Smooth muscle cell (in vitro differentiated cells): ENCODE measurements at regions not wholly inside any gene's neighbourhood (a gene's known extent, or its start where the extent isn't known, plus 50 kb on each side); places are given as distances from the start of the nearest gene placed in this dataset.
"Not testable (repeated sequence)": the region's sequence is repeated elsewhere in the genome, so short reads cannot be mapped to it uniquely, and the experiment has no call there.

ENCODE experiments used
- DNase-seq: peaks from one replicate; lab custom pipeline; 2025; ENCODE audit not compliant: unreplicated experiment; lab: John Stamatoyannopoulos, UW
- H2AFZ ChIP-seq: fragments of 200-600 bp; sonication (generic); 2 replicates; pipeline ENCODE4 v1.6.0; 2016; ENCODE audit warnings: antibody characterized with exemption, low read depth, mild to moderate bottlenecking
- H3F3A ChIP-seq: fragments of 200-600 bp; sonication (generic); 2 replicates; pipeline ENCODE4 v1.6.0; 2017; ENCODE audit warnings: antibody characterized with exemption, low read depth
- H3K27ac ChIP-seq: fragments of 200-600 bp; sonication (generic); 2 replicates; pipeline ENCODE4 v1.5.1; 2016; ENCODE audit warnings: low read depth, mild to moderate bottlenecking
- H3K27me3 ChIP-seq: fragments of 200-600 bp; sonication (generic); 2 replicates; pipeline ENCODE4 v1.6.1; 2016; ENCODE audit warnings: low read depth, mild to moderate bottlenecking
- H3K36me3 ChIP-seq: fragments of 200-600 bp; sonication (generic); 2 replicates; pipeline ENCODE4 v1.5.1; 2016; ENCODE audit warnings: low read depth
- H3K4me1 ChIP-seq: fragments of 200-600 bp; sonication (generic); 2 replicates; pipeline ENCODE4 v1.5.1; 2016; ENCODE audit warnings: low read depth
- H3K4me2 ChIP-seq: fragments of 200-600 bp; sonication (generic); 2 replicates; pipeline ENCODE4 v1.6.0; 2016; ENCODE audit warnings: mild to moderate bottlenecking
- H3K4me3 ChIP-seq: fragments of 200-600 bp; sonication (generic); 2 replicates; pipeline ENCODE4 v1.5.1; 2016; ENCODE audit warnings: mild to moderate bottlenecking
- H3K79me2 ChIP-seq: fragments of 200-600 bp; sonication (generic); 2 replicates; pipeline ENCODE4 v1.6.0; 2016; ENCODE audit warnings: low read depth, mild to moderate bottlenecking
- H3K9ac ChIP-seq: fragments of 200-600 bp; sonication (generic); 2 replicates; pipeline ENCODE4 v1.6.0; 2016; ENCODE audit warnings: low read depth
- H3K9me3 ChIP-seq: fragments of 200-600 bp; sonication (generic); replicated peaks from 2 replicates; pipeline ENCODE4 v1.5.1; 2016; ENCODE audit warnings: low read depth
- H4K20me1 ChIP-seq: fragments of 200-600 bp; sonication (generic); 2 replicates; pipeline ENCODE4 v1.6.0; 2016; ENCODE audit warnings: low read depth
- WGBS: methylation state at CpG from one replicate; pipeline ENCODE4 v1.1.7; 2016; ENCODE audit warnings: low lambda C conversion rate; 5-methylcytosine and 5-hydroxymethylcytosine counted together
- TF ChIP-seq, protein P1 (sequence below): fragments of 200-600 bp; sonication (generic); IDR thresholded peaks from 2 replicates; pipeline ENCODE4 v1.5.1; 2017; ENCODE audit warnings: borderline replicate concordance, mild to moderate bottlenecking, antibody characterized with exemption; ENCODE audit not compliant: insufficient read depth, poor library complexity, severe bottlenecking

- not testable (repeated sequence) for H4K20me1 ChIP-seq, H2AFZ ChIP-seq, H3K4me2 ChIP-seq, H3K36me3 ChIP-seq, H3K9me3 ChIP-seq, DNase-seq, H3F3A ChIP-seq, H3K4me3 ChIP-seq, H3K4me1 ChIP-seq, H3K27me3 ChIP-seq, H3K9ac ChIP-seq, H3K79me2 ChIP-seq, H3K27ac ChIP-seq
- no CpG with 5 or more reads among the region's 37 CpGs for WGBS
Measured at GRCh38 chr11:45738194-45738593, 66.8 kb upstream of the SLC35C1 start.

DNA sequence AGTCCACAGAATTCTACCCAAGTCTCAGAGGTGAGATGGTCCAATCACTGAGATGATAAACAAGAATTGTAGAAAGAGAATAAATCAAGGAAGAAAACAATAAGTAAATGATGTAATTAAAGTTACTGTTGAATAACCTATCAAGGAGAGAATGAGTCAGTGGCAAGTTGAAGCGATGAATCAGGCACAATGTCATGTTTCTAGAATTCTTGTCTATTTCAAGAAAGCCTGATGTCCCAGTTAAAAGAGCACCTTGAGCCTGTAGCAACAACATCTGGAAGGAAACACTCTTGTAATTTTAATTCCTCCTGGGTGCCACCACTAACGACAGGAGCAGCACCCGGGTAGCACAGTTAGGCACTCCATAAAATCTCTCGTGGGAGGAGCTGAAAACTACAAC lies 67.9 kb upstream of the SLC35C1 start:
- Histone ChIP-seq H3K9me3 (no peaks in the 10 kb centered on the region), H4K20me1 (no peaks in the 10 kb centered on the region), H3K36me3 (no peaks in the 10 kb centered on the region), H3K27me3 (no peaks in the 10 kb centered on the region), H3K79me2 (no peaks in the 10 kb centered on the region), H2AFZ (no peak overlapping the region), H3K9ac (peak overlapping the region; percentile 84), H3K4me1 (no peaks in the 10 kb centered on the region), H3F3A (no peaks in the 10 kb centered on the region), H3K4me2 (peak overlapping the region; percentile 63), H3K27ac (peak overlapping the region; percentile 92), H3K4me3 (no peak overlapping the region)
- TF ChIP-seq, protein P1, sequence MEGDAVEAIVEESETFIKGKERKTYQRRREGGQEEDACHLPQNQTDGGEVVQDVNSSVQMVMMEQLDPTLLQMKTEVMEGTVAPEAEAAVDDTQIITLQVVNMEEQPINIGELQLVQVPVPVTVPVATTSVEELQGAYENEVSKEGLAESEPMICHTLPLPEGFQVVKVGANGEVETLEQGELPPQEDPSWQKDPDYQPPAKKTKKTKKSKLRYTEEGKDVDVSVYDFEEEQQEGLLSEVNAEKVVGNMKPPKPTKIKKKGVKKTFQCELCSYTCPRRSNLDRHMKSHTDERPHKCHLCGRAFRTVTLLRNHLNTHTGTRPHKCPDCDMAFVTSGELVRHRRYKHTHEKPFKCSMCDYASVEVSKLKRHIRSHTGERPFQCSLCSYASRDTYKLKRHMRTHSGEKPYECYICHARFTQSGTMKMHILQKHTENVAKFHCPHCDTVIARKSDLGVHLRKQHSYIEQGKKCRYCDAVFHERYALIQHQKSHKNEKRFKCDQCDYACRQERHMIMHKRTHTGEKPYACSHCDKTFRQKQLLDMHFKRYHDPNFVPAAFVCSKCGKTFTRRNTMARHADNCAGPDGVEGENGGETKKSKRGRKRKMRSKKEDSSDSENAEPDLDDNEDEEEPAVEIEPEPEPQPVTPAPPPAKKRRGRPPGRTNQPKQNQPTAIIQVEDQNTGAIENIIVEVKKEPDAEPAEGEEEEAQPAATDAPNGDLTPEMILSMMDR = no peak
- 76% methylated on average over 4 of the region's 4 CpGs for WGBS
- no peak for DNase-seq

- H3K4me3 ChIP-seq = no peak overlapping the region
- DNase-seq = no peak
- H4K20me1 ChIP-seq = no peaks in the 10 kb centered on the region
- 72% methylated on average over 2 of the region's 2 CpGs for WGBS
- no peaks in the 10 kb centered on the region for H3K36me3 ChIP-seq
- no peaks in the 10 kb centered on the region for H3K4me1 ChIP-seq
- H3F3A ChIP-seq = no peaks in the 10 kb centered on the region
- no peak overlapping the region for H2AFZ ChIP-seq
- no peaks in the 10 kb centered on the region for H3K9me3 ChIP-seq
- no peaks in the 10 kb centered on the region for H3K27me3 ChIP-seq
- peak overlapping the region; percentile 92 for H3K27ac ChIP-seq
- peak overlapping the region; percentile 84 for H3K9ac ChIP-seq
- TF ChIP-seq, protein P1 = no peak
- no peaks in the 10 kb centered on the region for H3K79me2 ChIP-seq
- peak overlapping the region; percentile 22 for H3K4me2 ChIP-seq
Measured at GRCh38 chr11:45736424-45736823, 68.5 kb upstream of the SLC35C1 start.

GRCh38 chr11:45733176-45733575 lies 67.8 kb upstream of the CHST1 start:
- Histone ChIP-seq H3K4me1 (no peaks in the 10 kb centered on the region), H4K20me1 (no peaks in the 10 kb centered on the region), H3K27me3 (no peaks in the 10 kb centered on the region), H3K9me3 (no peaks in the 10 kb centered on the region), H3K4me2 (no peak overlapping the region), H3F3A (no peaks in the 10 kb centered on the region), H3K36me3 (no peaks in the 10 kb centered on the region), H3K4me3 (no peak overlapping the region), H3K9ac (no peak overlapping the region), H2AFZ (no peak overlapping the region), H3K27ac (no peak overlapping the region), H3K79me2 (no peaks in the 10 kb centered on the region)
- 100% methylated on average over 1 of the region's 1 CpG for WGBS
- TF ChIP-seq, protein P1 = no peak
- no peak for DNase-seq
